GM12872 (cell line): ENCODE measurements at regions not wholly inside any gene's neighbourhood (a gene's known extent, or its start where the extent isn't known, plus 50 kb on each side); places are given as distances from the start of the nearest gene placed in this dataset.

Experiments
- CTCF ChIP-seq: IDR thresholded peaks from 3 replicates; pipeline ENCODE4 v1.5.1; 2011; ENCODE audit warnings: low read depth, mild to moderate bottlenecking, low read length, moderate library complexity; ENCODE audit not compliant: insufficient read depth

GRCh38 chr1:95614197-95614596 is 380.2 kb downstream of the RWDD3 start:
- no peak for TF ChIP-seq CTCF

GRCh38 chr1:95615421-95615820 is 381.4 kb downstream of the RWDD3 start:
- TF ChIP-seq CTCF, result no peak

- TF ChIP-seq CTCF, result no peak
Measured at GRCh38 chr1:95620076-95620475, 386.1 kb downstream of the RWDD3 start.

GRCh38 chr1:95622609-95623008 is 388.6 kb downstream of the RWDD3 start:
- TF ChIP-seq CTCF, result no peak

- no peak for TF ChIP-seq CTCF
Measured at GRCh38 chr1:95625224-95625623, 391.2 kb downstream of the RWDD3 start.

- TF ChIP-seq CTCF, result no peak
Measured at GRCh38 chr1:95627244-95627643, 393.2 kb downstream of the RWDD3 start.

- no peak for TF ChIP-seq CTCF
Measured at GRCh38 chr1:95631695-95632094, 397.7 kb downstream of the RWDD3 start.

- no peak for TF ChIP-seq CTCF
Measured at GRCh38 chr1:95635811-95636210, 401.8 kb downstream of the RWDD3 start.
